ENCODE measurements at regions not wholly inside any gene's neighbourhood (a gene's known extent, or its start where the extent isn't known, plus 50 kb on each side); places are given as distances from the start of the nearest gene placed in this dataset.

- peak overlapping the region; percentile 81 for H2AFZ ChIP-seq (ENCODE audit: low read length)
- H3K27ac ChIP-seq (replicated peaks; ENCODE audit: low read length): no peak overlapping the region
- H2BK15ac ChIP-seq (ENCODE audit: low read length): no peak overlapping the region
- peak; percentile 5 for DNase-seq (ENCODE audit: low spot score)
- no peaks in the 10 kb centered on the region for H3K79me1 ChIP-seq (ENCODE audit: low read depth, low read length)
- no peak overlapping the region for H3K9ac ChIP-seq (ENCODE audit: low read depth, low read length, poor library complexity)
- H3K4me2 ChIP-seq (ENCODE audit: insufficient read depth, low read length, poor library complexity, severe bottlenecking): no peak overlapping the region
- no peak overlapping the region for H2AK5ac ChIP-seq (ENCODE audit: low read depth, low read length)
- no peak overlapping the region for H3K18ac ChIP-seq (ENCODE audit: low read length)
- no peak overlapping the region for H4K91ac ChIP-seq (ENCODE audit: low read depth, low read length, poor library complexity)
- H3K4me3 ChIP-seq (ENCODE audit: low read length in 2 of 2): no peak overlapping the region
- H2BK5ac ChIP-seq (ENCODE audit: low read length): no peak overlapping the region
- no peak overlapping the region for H3K4ac ChIP-seq (ENCODE audit: low read length)
- peaks cover 2 to 7% of the 10 kb centered on the region in 2 donors for H3K4me1 ChIP-seq (ENCODE audit: control insufficient read depth in 2 of 2, insufficient read depth in 1 of 2, low read depth in 1 of 2, low read length in 2 of 2)
- no peak overlapping the region for H2BK12ac ChIP-seq (ENCODE audit: low read length)
- H3K9me3 ChIP-seq (replicated peaks in 1 of 2; ENCODE audit: control insufficient read depth in 2 of 2, insufficient read depth in 1 of 2, low read depth in 1 of 2, low read length in 2 of 2): no peaks in the 10 kb centered on the region
- H4K8ac ChIP-seq (ENCODE audit: low read depth, low read length): no peak overlapping the region
- H3K27me3 ChIP-seq (ENCODE audit: control insufficient read depth in 3 of 3, insufficient read depth in 3 of 3, low read depth in 1 of 3, low read length in 3 of 3): no peaks in the 10 kb centered on the region
- no peak overlapping the region for H2BK120ac ChIP-seq (ENCODE audit: low read depth, low read length)
- no peak overlapping the region for H3K14ac ChIP-seq (ENCODE audit: low read length)
- no peaks in the 10 kb centered on the region for H3K36me3 ChIP-seq (replicated peaks in 1 of 2; ENCODE audit: control insufficient read depth in 2 of 2, insufficient read depth in 2 of 2, low read length in 2 of 2)
- no peak overlapping the region for H3K23ac ChIP-seq (ENCODE audit: low read depth, low read length, poor library complexity)
Observed at GRCh38 chr3:104763007-104763406, 603.7 kb upstream of the ALCAM start.

DNA sequence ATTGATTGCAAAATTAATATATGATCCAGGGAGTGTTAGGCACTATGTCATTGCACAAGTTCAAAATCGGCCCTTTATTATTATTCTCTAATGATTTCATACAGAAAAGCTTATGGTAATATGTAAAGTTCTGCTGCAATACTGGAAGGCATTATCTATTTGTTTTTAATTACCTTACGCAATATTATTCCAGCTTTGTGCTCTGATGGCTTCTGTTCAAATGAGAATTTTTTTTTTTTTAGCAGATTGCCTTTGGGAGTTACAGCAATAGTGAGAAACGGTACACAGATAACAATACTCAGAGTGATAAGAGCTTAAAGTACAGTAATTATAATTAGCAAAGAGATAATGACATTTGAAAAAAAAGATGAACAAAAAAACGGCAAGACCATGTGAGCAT is 602.2 kb upstream of the ALCAM start:
- no peak overlapping the region for H4K91ac ChIP-seq (ENCODE audit: low read depth, low read length, poor library complexity)
- no peaks in the 10 kb centered on the region for H3K27me3 ChIP-seq (ENCODE audit: control insufficient read depth in 3 of 3, insufficient read depth in 3 of 3, low read depth in 1 of 3, low read length in 3 of 3)
- no CpG with 5 or more reads among the region's 4 CpGs for WGBS, 2 donors (ENCODE audit: extremely low coverage in 2 of 2, insufficient read length in 2 of 2, insufficient replicate concordance in 1 of 2)
- H2AFZ ChIP-seq (ENCODE audit: low read length): peak overlapping the region; percentile 41
- no peak overlapping the region for H2AK5ac ChIP-seq (ENCODE audit: low read depth, low read length)
- H3K9me3 ChIP-seq (replicated peaks in 1 of 2; ENCODE audit: control insufficient read depth in 2 of 2, insufficient read depth in 1 of 2, low read depth in 1 of 2, low read length in 2 of 2): no peaks in the 10 kb centered on the region
- H3K18ac ChIP-seq (ENCODE audit: low read length): no peak overlapping the region
- no peaks in the 10 kb centered on the region for H3K79me1 ChIP-seq (ENCODE audit: low read depth, low read length)
- H2BK15ac ChIP-seq (ENCODE audit: low read length): no peak overlapping the region
- H3K4ac ChIP-seq (ENCODE audit: low read length): no peak overlapping the region
- peaks cover 2 to 7% of the 10 kb centered on the region in 2 donors for H3K4me1 ChIP-seq (ENCODE audit: control insufficient read depth in 2 of 2, insufficient read depth in 1 of 2, low read depth in 1 of 2, low read length in 2 of 2)
- H3K27ac ChIP-seq (replicated peaks; ENCODE audit: low read length): no peak overlapping the region
- H3K4me3 ChIP-seq (ENCODE audit: low read length in 2 of 2): no peak overlapping the region
- no peak overlapping the region for H3K4me2 ChIP-seq (ENCODE audit: insufficient read depth, low read length, poor library complexity, severe bottlenecking)
- no peak overlapping the region for H4K8ac ChIP-seq (ENCODE audit: low read depth, low read length)
- no peaks in the 10 kb centered on the region for H3K36me3 ChIP-seq (replicated peaks in 1 of 2; ENCODE audit: control insufficient read depth in 2 of 2, insufficient read depth in 2 of 2, low read length in 2 of 2)
- H2BK5ac ChIP-seq (ENCODE audit: low read length): no peak overlapping the region
- H2BK120ac ChIP-seq (ENCODE audit: low read depth, low read length): no peak overlapping the region
- H3K9ac ChIP-seq (ENCODE audit: low read depth, low read length, poor library complexity): no peak overlapping the region
- no peak overlapping the region for H2BK12ac ChIP-seq (ENCODE audit: low read length)
- DNase-seq (ENCODE audit: low spot score): no peak
- no peak overlapping the region for H3K14ac ChIP-seq (ENCODE audit: low read length)
- no peak overlapping the region for H3K23ac ChIP-seq (ENCODE audit: low read depth, low read length, poor library complexity)

DNA sequence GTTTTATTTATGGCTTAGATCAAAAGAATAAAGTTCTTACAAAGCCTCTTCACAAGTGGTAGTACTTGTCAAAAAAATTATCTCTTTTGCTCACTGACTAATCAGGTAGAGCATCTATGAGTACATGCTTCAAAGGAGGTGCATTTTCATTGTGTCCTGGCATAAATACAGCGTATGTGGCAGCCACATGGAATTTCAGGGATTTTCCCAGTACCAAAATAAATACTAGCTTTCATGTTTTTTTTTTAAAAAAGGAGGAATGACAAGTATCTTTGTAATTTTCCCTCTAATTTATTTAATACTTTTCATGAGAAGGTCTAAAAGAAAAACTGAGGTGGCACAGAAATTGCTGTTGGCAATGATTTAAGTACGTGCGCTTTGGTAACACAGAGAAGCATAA is 597.8 kb upstream of the ALCAM start:
- Histone ChIP-seq H3K4me1 (ENCODE audit: control insufficient read depth in 2 of 2, insufficient read depth in 1 of 2, low read depth in 1 of 2, low read length in 2 of 2) (no peaks in the 10 kb centered on the region), H3K27ac (replicated peaks; ENCODE audit: low read length) (no peak overlapping the region), H4K8ac (ENCODE audit: low read depth, low read length) (no peak overlapping the region), H2AK5ac (ENCODE audit: low read depth, low read length) (no peak overlapping the region), H3K79me1 (ENCODE audit: low read depth, low read length) (no peaks in the 10 kb centered on the region), H3K4me2 (ENCODE audit: insufficient read depth, low read length, poor library complexity, severe bottlenecking) (no peak overlapping the region), H3K27me3 (ENCODE audit: control insufficient read depth in 3 of 3, insufficient read depth in 3 of 3, low read depth in 1 of 3, low read length in 3 of 3) (no peaks in the 10 kb centered on the region), H3K4me3 (ENCODE audit: low read length in 2 of 2) (no peak overlapping the region), H3K9ac (ENCODE audit: low read depth, low read length, poor library complexity) (no peak overlapping the region), H2BK120ac (ENCODE audit: low read depth, low read length) (no peak overlapping the region), H3K18ac (ENCODE audit: low read length) (no peak overlapping the region), H3K14ac (ENCODE audit: low read length) (no peak overlapping the region), H2BK5ac (ENCODE audit: low read length) (no peak overlapping the region), H2BK15ac (ENCODE audit: low read length) (no peak overlapping the region), H2AFZ (ENCODE audit: low read length) (peak overlapping the region; percentile 32), H3K9me3 (replicated peaks in 1 of 2; ENCODE audit: control insufficient read depth in 2 of 2, insufficient read depth in 1 of 2, low read depth in 1 of 2, low read length in 2 of 2) (no peaks in the 10 kb centered on the region), H2BK12ac (ENCODE audit: low read length) (no peak overlapping the region), H4K91ac (ENCODE audit: low read depth, low read length, poor library complexity) (no peak overlapping the region), H3K36me3 (replicated peaks in 1 of 2; ENCODE audit: control insufficient read depth in 2 of 2, insufficient read depth in 2 of 2, low read length in 2 of 2) (no peaks in the 10 kb centered on the region), H3K4ac (ENCODE audit: low read length) (no peak overlapping the region), H3K23ac (ENCODE audit: low read depth, low read length, poor library complexity) (no peak overlapping the region)
- no peak for DNase-seq (ENCODE audit: low spot score)
- no CpG with 5 or more reads among the region's 3 CpGs for WGBS, 2 donors (ENCODE audit: extremely low coverage in 2 of 2, insufficient read length in 2 of 2, insufficient replicate concordance in 1 of 2)

GRCh38 chr3:104779324-104779723 is 587.4 kb upstream of the ALCAM start:
- peaks cover 2% of the 10 kb centered on the region for H3K79me1 ChIP-seq (ENCODE audit: low read depth, low read length)
- no peak overlapping the region for H3K23ac ChIP-seq (ENCODE audit: low read depth, low read length, poor library complexity)

More at GRCh38 chr3:104779324-104779723, 587.4 kb upstream of the ALCAM start:
- no peak overlapping the region for H2BK120ac ChIP-seq (ENCODE audit: low read depth, low read length)
- no peak overlapping the region for H2BK5ac ChIP-seq (ENCODE audit: low read length)
- DNase-seq (ENCODE audit: low spot score): no peak
- H3K4me2 ChIP-seq (ENCODE audit: insufficient read depth, low read length, poor library complexity, severe bottlenecking): no peak overlapping the region
- H3K4me1 ChIP-seq (ENCODE audit: control insufficient read depth in 2 of 2, insufficient read depth in 1 of 2, low read depth in 1 of 2, low read length in 2 of 2): no peaks in the 10 kb centered on the region
- H4K8ac ChIP-seq (ENCODE audit: low read depth, low read length): no peak overlapping the region
- H3K27me3 ChIP-seq (ENCODE audit: control insufficient read depth in 3 of 3, insufficient read depth in 3 of 3, low read depth in 1 of 3, low read length in 3 of 3): no peaks in the 10 kb centered on the region
- no peak overlapping the region for H2BK15ac ChIP-seq (ENCODE audit: low read length)
- H3K27ac ChIP-seq (replicated peaks; ENCODE audit: low read length): no peak overlapping the region
- H3K36me3 ChIP-seq (replicated peaks in 1 of 2; ENCODE audit: control insufficient read depth in 2 of 2, insufficient read depth in 2 of 2, low read length in 2 of 2): no peaks in the 10 kb centered on the region
- H3K4me3 ChIP-seq (ENCODE audit: low read length in 2 of 2): no peak overlapping the region
- no peak overlapping the region for H2AK5ac ChIP-seq (ENCODE audit: low read depth, low read length)
- no peak overlapping the region for H4K91ac ChIP-seq (ENCODE audit: low read depth, low read length, poor library complexity)
- no peak overlapping the region for H2BK12ac ChIP-seq (ENCODE audit: low read length)
- no peak overlapping the region for H2AFZ ChIP-seq (ENCODE audit: low read length)
- WGBS, 2 donors (ENCODE audit: extremely low coverage in 2 of 2, insufficient read length in 2 of 2, insufficient replicate concordance in 1 of 2): no CpG with 5 or more reads among the region's 7 CpGs
- H3K18ac ChIP-seq (ENCODE audit: low read length): no peak overlapping the region
- H3K9ac ChIP-seq (ENCODE audit: low read depth, low read length, poor library complexity): no peak overlapping the region
- H3K4ac ChIP-seq (ENCODE audit: low read length): no peak overlapping the region
- H3K14ac ChIP-seq (ENCODE audit: low read length): no peak overlapping the region
- H3K9me3 ChIP-seq (replicated peaks in 1 of 2; ENCODE audit: control insufficient read depth in 2 of 2, insufficient read depth in 1 of 2, low read depth in 1 of 2, low read length in 2 of 2): peaks cover 0 to 3% of the 10 kb centered on the region in 2 donors
